ENCODE measurements at regions not wholly inside any gene's neighbourhood (a gene's known extent, or its start where the extent isn't known, plus 50 kb on each side); places are given as distances from the start of the nearest gene placed in this dataset.

DNA sequence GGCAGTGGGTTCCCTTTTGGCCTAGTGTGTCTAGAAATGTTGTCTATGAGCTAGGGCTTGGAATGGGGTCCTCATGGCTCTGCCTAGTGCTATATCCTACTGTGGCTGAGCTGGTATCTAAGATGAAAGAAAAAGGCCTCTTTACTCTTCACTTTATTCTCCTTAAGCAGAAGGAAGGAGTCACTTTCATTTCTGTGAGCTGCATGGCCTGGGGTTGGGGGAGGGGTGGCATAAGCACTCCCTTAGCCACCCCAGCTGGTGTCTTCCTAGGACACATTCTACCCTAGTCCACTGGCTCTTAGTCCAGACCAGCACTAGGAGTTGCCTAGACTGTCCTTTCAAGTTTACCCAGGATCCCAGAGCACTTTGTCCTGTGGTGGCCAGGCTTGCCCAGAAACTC lies 1148.9 kb upstream of the CNTN5 start:
- Histone ChIP-seq H3K4me2 (replicated peaks; ENCODE audit: extremely low read depth, low read length, poor library complexity, severe bottlenecking) (no peak overlapping the region), H3K27ac (ENCODE audit: low read depth in 1 of 2, low read length in 2 of 2) (no peak overlapping the region), H3K79me2 (ENCODE audit: insufficient read depth, low read length) (no peaks in the 10 kb centered on the region), H3K4me1 (ENCODE audit: control insufficient read depth in 1 of 2, insufficient read depth in 2 of 2, low read length in 2 of 2) (no peaks in the 10 kb centered on the region), H4K20me1 (ENCODE audit: insufficient read depth, low read length) (no peaks in the 10 kb centered on the region), H3K36me3 (replicated peaks in 1 of 2; ENCODE audit: control insufficient read depth in 1 of 2, insufficient read depth in 2 of 2, low read length in 2 of 2) (no peaks in the 10 kb centered on the region), H3K27me3 (ENCODE audit: control insufficient read depth in 2 of 2, insufficient read depth in 2 of 2, low read length in 2 of 2) (no peaks in the 10 kb centered on the region), H3K9me3 (replicated peaks in 1 of 2; ENCODE audit: control insufficient read depth in 1 of 2, insufficient read depth in 1 of 2, low read length in 2 of 2) (peaks cover 14 to 20% of the 10 kb centered on the region in 2 donors), H3K9ac (ENCODE audit: insufficient read depth, low read length, poor library complexity, severe bottlenecking) (no peak overlapping the region), H3K4me3 (replicated peaks in 1 of 3; ENCODE audit: low read depth in 2 of 3, low read length in 3 of 3) (no peak overlapping the region), H2AFZ (ENCODE audit: insufficient read depth, low read depth, low read length, poor library complexity, severe bottlenecking) (no peak overlapping the region)
- Mint-ChIP-seq H3K9me3 (peaks cover 0 to 14% (median 2%) of the 10 kb centered on the region in 7 donors), H3K4me3 (no peak overlapping the region), H3K27me3 (ENCODE audit: low read depth in 3 of 3) (no peaks in the 10 kb centered on the region), H3K36me3 (no peaks in the 10 kb centered on the region), H3K27ac (no peak overlapping the region), H3K4me1 (no peaks in the 10 kb centered on the region)
- intact Hi-C loops (cut with micrococcal nuclease), result no loop called here
- no peak for DNase-seq
- TF ChIP-seq CTCF (IDR thresholded peaks at IDR 0.05), result no peak

- no peak overlapping the region for H3K4me3 Mint-ChIP-seq
- H3K27me3 Mint-ChIP-seq (ENCODE audit: low read depth in 3 of 3), result no peaks in the 10 kb centered on the region
- H2AFZ ChIP-seq (ENCODE audit: insufficient read depth, low read depth, low read length, poor library complexity, severe bottlenecking), result no peak overlapping the region
- H3K4me1 ChIP-seq (ENCODE audit: control insufficient read depth in 1 of 2, insufficient read depth in 2 of 2, low read length in 2 of 2), result no peaks in the 10 kb centered on the region
- H3K4me2 ChIP-seq (replicated peaks; ENCODE audit: extremely low read depth, low read length, poor library complexity, severe bottlenecking), result no peak overlapping the region
- H3K9me3 ChIP-seq (replicated peaks in 1 of 2; ENCODE audit: control insufficient read depth in 1 of 2, insufficient read depth in 1 of 2, low read length in 2 of 2), result peaks cover 0 to 7% of the 10 kb centered on the region in 2 donors
- no peak overlapping the region for H3K4me3 ChIP-seq (replicated peaks in 1 of 3; ENCODE audit: low read depth in 2 of 3, low read length in 3 of 3)
- H3K4me1 Mint-ChIP-seq, result no peaks in the 10 kb centered on the region
- no peaks in the 10 kb centered on the region for H4K20me1 ChIP-seq (ENCODE audit: insufficient read depth, low read length)
- H3K27ac ChIP-seq (ENCODE audit: low read depth in 1 of 2, low read length in 2 of 2), result no peak overlapping the region
- no peak for TF ChIP-seq CTCF (IDR thresholded peaks at IDR 0.05)
- DNase-seq, result no peak
- H3K27me3 ChIP-seq (ENCODE audit: control insufficient read depth in 2 of 2, insufficient read depth in 2 of 2, low read length in 2 of 2), result no peaks in the 10 kb centered on the region
- no peaks in the 10 kb centered on the region for H3K79me2 ChIP-seq (ENCODE audit: insufficient read depth, low read length)
- intact Hi-C loops (cut with micrococcal nuclease), result no loop called here
- H3K9ac ChIP-seq (ENCODE audit: insufficient read depth, low read length, poor library complexity, severe bottlenecking), result no peak overlapping the region
- H3K27ac Mint-ChIP-seq, result no peak overlapping the region
- H3K36me3 Mint-ChIP-seq, result no peaks in the 10 kb centered on the region
- no peaks in the 10 kb centered on the region for H3K36me3 ChIP-seq (replicated peaks in 1 of 2; ENCODE audit: control insufficient read depth in 1 of 2, insufficient read depth in 2 of 2, low read length in 2 of 2)
- H3K9me3 Mint-ChIP-seq, result peaks cover 0 to 10% (median 2%) of the 10 kb centered on the region in 7 donors
Measured at GRCh38 chr11:97880209-97880608, 1140.5 kb upstream of the CNTN5 start.

All from CD14-positive monocyte (primary cell).